Activated CD4-positive, CD25-positive, alpha-beta regulatory T cell treated with anti-CD3 and anti-CD28 coated beads, Interleukin-2, amount 50 U/mL, for 16 hours (primary cell): ENCODE measurements at regions not wholly inside any gene's neighbourhood (a gene's known extent, or its start where the extent isn't known, plus 50 kb on each side); places are given as distances from the start of the nearest gene placed in this dataset.

Experiments used
- DNase-seq: peaks from one replicate; pipeline ENCODE4 v3.0.0-alpha.2; 2020; ENCODE audit warnings: low read depth, low spot score

DNA sequence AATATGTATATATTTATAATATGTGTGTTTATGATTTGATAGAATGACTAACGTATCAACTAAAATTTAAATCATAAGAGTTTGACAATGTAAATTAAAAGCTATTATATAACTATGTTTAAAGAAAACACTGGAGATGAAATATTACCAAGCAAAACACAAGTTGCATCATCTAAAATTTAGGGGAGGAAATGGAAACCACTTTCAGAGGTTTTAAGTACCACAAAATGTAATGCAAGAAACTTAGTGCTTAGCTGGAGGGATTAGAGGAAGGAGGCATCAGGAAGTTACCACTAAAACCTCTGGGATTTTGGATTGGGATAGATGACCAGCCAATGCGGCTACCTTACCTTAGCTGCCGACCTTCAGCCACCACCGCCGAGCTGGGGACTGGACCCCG is 1192.1 kb upstream of the PRKX start:
- DNase-seq: no peak

DNA sequence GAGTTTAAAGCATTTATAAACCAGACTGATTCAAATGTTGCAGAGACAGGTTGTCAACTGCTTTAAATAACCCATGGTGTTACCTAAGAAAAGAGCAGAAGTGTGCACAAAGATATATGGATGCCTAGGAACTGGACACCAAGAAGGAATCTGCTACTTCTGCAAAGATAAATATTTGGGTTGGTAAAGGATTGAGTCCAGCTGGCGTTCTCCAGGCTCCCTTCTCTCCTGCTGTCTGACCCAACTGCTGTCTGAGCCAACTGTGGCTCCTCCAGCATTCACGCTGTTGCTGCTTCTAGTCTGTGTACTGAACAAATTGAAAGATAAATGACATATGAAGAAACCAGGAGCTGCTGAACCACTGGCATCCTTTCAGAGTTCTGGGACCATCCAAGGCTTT is 1167.8 kb upstream of the PRKX start:
- DNase-seq: no peak

DNA sequence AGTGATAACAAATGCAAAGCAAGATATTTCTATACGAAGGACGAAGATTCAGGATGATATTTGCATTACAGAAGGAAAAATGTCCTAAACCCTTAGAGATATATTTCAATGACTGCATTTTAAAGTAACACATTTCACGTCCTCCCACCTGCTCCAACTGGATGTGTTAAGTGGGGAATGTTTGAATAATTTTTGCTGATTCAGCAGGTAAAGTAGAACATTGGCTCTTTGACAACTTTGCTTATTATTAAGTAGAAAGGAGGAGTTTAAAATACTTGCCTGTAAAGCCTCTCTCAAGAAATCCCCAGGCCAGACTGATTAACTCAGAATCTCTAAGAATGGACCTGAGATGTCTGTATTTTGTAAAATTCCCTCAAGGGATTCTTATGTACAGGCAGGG is 1165.2 kb upstream of the PRKX start:
- DNase-seq: no peak

- no peak for DNase-seq
These were observed 1162.8 kb upstream of the PRKX start for GRCh38 chrX:4876268-4876667.

- no peak for DNase-seq
These were observed 1138.1 kb upstream of the PRKX start for GRCh38 chrX:4851534-4851933.

GRCh38 chrX:4850312-4850711 is 1136.9 kb upstream of the PRKX start:
- DNase-seq: no peak

DNA sequence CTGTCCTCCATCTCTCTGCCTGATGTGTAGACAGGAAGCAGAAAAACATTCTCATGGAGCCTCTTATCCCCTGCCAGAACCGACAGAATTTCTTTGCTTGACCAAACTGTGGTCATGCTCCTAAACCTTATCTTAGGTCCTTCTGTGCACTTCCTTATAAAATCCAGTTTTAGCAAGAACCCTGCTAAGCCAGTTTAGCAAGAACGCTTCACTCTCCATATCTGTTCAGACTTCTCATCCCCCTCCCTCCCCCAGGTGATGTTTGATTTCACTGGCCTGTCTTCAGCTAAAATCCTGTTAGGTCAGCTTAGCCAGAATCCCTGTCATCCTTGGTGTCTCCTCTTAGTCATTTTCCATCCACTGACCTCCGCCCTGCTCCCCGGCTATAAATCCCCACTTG is 1130.9 kb upstream of the PRKX start:
- no peak for DNase-seq

DNA sequence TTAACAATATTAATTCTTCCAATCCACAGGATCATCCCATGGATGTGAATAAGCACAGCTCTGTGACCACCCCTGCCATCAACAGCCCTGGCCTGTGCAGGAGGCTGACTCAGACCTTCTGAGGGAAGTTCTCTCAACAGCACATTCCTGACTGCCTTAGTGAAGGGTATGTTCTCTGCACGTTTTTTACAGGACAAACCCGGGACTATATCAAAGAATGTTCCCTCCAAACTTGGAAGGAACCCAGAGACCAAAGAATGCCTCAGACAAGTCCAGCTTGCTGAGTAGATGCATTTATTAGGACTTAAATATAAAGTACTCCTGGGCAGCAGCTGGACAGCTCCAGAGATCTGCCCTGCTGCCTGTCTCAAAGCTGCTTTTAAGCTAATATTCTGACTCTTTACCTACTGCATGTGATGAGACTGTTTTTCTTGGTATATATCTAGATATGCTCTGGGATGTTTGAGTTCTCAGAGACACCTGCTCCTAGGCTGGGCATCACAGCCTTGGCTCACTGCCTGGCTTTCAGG is 1127.8 kb upstream of the PRKX start:
- no peak for DNase-seq

GRCh38 chrX:4831574-4831973 is 1118.1 kb upstream of the PRKX start:
- no peak for DNase-seq

DNA sequence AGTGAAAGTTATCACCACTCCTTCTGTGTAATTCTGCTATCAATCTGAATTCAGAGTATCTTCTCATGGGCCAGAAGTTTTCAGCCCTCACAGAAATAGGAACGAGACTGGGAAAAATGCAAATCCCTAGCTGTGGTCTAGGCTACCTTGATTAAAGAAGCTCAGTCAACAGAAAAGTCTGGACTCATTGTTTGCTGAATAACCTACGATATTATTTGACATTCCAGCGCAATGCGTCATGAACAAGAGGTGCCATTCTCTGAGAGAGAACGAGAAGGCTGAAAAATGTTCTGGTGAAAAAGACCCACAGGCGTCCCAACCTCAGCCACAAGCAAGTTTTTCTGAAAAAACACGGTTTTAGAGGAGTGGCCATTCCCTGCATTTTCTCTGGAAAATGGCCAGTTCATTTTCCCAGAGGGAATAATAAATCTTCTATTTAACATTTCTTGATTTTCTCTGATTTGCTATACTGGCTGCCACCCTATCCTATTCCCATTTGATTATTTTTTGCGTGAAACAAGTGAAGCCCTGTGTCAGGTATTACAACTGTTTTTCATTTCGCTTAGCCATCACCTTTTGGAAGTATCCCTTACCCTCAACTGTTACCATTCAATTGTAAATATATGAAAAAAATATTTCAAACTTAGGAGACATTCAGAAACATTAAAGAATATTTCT is 1117.6 kb upstream of the PRKX start:
- DNase-seq: no peak

- no peak for DNase-seq
These were observed 1112.1 kb upstream of the PRKX start for GRCh38 chrX:4825550-4825949.

GRCh38 chrX:4809571-4809970 is 1096.1 kb upstream of the PRKX start:
- DNase-seq: no peak

DNA sequence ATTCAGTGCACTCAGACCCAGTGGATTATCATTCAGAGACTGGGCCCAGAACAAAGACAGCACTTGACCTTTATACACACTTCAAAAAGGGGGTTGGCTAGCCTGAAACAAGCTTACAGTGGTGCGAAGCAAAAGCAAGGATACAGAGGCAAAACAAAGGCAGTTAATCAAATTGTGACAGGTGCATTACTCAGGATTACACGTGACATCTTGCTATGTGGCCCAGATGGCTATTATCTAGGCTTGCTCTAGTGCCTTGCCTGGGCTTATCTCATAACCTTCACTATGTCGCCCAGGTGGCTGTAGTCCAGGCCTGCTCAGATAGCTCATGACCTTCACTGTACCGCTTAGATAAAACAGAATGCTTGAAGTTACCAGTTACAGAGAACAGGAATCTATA is 1092.1 kb upstream of the PRKX start:
- DNase-seq: no peak

- no peak for DNase-seq
These were observed 1087.3 kb upstream of the PRKX start for GRCh38 chrX:4800756-4801155.

DNA sequence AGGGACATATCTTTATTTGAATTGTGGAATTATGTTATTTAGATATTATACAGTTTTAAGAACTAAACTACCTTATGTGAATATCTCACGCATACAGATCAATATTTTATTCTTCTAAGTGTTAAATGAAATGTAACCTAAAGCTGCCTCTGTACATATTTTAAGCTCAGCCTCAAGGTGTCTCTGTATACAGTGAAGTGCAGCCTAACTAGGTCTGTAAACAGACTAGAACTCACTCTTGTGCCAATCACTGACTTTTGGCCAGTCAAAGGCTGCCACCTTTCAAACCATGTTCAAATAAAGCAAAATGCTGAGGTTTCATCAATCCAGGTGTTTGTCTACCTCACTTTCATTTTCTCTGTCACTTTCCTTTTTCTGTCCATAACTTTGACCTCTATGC is 1074.5 kb upstream of the PRKX start:
- no peak for DNase-seq

- no peak for DNase-seq
These were observed 1051.4 kb upstream of the PRKX start for GRCh38 chrX:4764888-4765287.

- DNase-seq: no peak
These were observed 1048.7 kb upstream of the PRKX start for GRCh38 chrX:4762196-4762595.

- no peak for DNase-seq
These were observed 1041.6 kb upstream of the PRKX start for GRCh38 chrX:4754878-4755604.

GRCh38 chrX:4741024-4741423 is 1027.6 kb upstream of the PRKX start:
- DNase-seq: no peak

- no peak for DNase-seq
These were observed 1021.9 kb upstream of the PRKX start for GRCh38 chrX:4735299-4735698.

GRCh38 chrX:4710618-4711433 is 997.4 kb upstream of the PRKX start:
- no peak for DNase-seq

GRCh38 chrX:4708970-4709760 is 995.7 kb upstream of the PRKX start:
- no peak for DNase-seq
